HUES48 (cell line): ENCODE measurements at regions not wholly inside any gene's neighbourhood (a gene's known extent, or its start where the extent isn't known, plus 50 kb on each side); places are given as distances from the start of the nearest gene placed in this dataset.

ENCODE experiments used
- H3K27ac ChIP-seq: one replicate; pipeline ENCODE4 v1.7.0; 2013; ENCODE audit warnings: low read depth, low read length, inconsistent platforms
- H3K27me3 ChIP-seq: 2 replicates; pipeline ENCODE4 v1.6.1; 2013; ENCODE audit warnings: mild to moderate bottlenecking, low read length; ENCODE audit not compliant: control insufficient read depth, insufficient read depth
- H3K36me3 ChIP-seq: 2 replicates; pipeline ENCODE4 v1.6.1; 2013; ENCODE audit warnings: low read length; ENCODE audit not compliant: control insufficient read depth, insufficient read depth
- H3K4me1 ChIP-seq: 2 replicates; pipeline ENCODE4 v1.6.1; 2013; ENCODE audit warnings: mild to moderate bottlenecking, low read length; ENCODE audit not compliant: control insufficient read depth, insufficient read depth
- H3K4me3 ChIP-seq: 2 replicates; pipeline ENCODE4 v1.5.1; 2013; ENCODE audit warnings: mild to moderate bottlenecking, low read depth, low read length
- H3K9ac ChIP-seq: 2 replicates; pipeline ENCODE4 v1.6.1; 2013; ENCODE audit warnings: mild to moderate bottlenecking, low read depth, low read length, moderate library complexity
- H3K9me3 ChIP-seq: 2 replicates; pipeline ENCODE4 v1.6.1; 2013; ENCODE audit warnings: low read length; ENCODE audit not compliant: control insufficient read depth, insufficient read depth

DNA sequence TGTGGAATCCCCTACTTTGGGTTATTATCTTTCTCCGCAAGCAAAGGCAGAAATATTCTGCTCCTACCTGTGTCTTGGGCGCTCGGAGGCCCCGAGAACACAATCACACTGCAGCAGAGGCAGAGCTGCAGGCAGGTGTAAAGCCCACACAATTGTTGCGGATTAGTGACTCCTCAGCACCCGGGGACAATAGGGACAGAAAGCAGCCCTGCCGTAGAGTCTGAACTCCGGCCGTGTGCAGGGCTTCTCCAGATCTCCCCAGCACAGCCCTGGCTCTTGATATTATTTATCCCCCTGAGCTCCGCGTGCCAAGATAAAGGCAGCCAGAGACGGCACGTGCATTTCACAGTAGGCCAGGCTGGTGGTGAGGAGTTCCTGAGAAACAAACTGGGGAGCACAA is 229.2 kb downstream of the EN1 start:
- no peaks in the 10 kb centered on the region for H3K36me3 ChIP-seq
- no peaks in the 10 kb centered on the region for H3K9me3 ChIP-seq
- no peaks in the 10 kb centered on the region for H3K27me3 ChIP-seq
- H3K4me1 ChIP-seq: peaks cover 9% of the 10 kb centered on the region; the same call in 1 of the 2 replicates
- no peak overlapping the region for H3K9ac ChIP-seq
- no peak overlapping the region for H3K27ac ChIP-seq
- H3K4me3 ChIP-seq: no peak overlapping the region

DNA sequence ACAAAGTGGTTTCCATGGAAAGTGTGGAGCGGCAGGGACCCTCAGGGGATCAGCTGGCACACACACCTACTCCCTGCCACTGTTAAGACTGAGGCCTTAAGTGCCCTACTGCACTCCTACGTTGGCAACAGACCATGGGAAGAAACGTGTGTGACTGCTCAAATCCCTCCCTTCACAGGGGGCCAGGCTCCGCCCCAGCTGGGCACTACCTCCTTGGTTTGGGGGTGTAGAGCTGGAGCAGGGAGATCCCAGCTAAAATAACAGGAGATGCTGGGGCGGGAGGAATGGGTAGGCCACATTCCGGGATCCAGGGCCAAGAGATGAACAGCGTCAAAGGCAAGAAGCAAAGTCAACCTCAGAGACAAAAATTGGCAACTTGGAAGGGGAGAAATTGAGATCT is 231.0 kb downstream of the EN1 start:
- Histone ChIP-seq H3K4me1 (peaks cover 9% of the 10 kb centered on the region; the same call in 1 of the 2 replicates), H3K27ac (no peak overlapping the region), H3K4me3 (no peak overlapping the region), H3K36me3 (no peaks in the 10 kb centered on the region), H3K9ac (no peak overlapping the region), H3K9me3 (no peaks in the 10 kb centered on the region), H3K27me3 (no peaks in the 10 kb centered on the region)

DNA sequence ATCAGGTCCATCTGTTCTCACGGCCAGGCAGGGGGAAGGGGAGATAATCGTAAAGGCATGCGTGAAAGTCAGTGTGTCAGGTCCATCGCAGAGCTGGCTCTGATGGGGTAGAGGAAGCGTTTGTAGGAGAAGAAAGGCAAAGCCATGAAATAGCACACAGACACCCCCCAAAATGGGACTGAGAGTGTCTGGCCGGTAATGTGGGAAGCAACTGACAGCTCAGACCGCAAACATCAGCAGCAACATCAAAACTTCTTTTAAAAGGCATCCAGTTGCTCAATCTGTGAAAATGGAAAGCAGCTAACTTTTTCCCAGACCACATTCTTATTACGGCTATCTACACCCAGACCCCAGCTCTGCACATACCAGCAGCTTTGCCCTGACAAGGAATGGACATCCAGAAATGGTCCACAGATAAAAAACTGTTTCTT is 232.6 kb downstream of the EN1 start:
- H3K27me3 ChIP-seq: no peaks in the 10 kb centered on the region
- peaks cover 9% of the 10 kb centered on the region; the same call in 1 of the 2 replicates for H3K4me1 ChIP-seq
- peak overlapping the region; percentile 14 for H3K27ac ChIP-seq
- no peak overlapping the region for H3K9ac ChIP-seq
- no peaks in the 10 kb centered on the region for H3K36me3 ChIP-seq
- H3K9me3 ChIP-seq: no peaks in the 10 kb centered on the region
- H3K4me3 ChIP-seq: no peak overlapping the region

DNA sequence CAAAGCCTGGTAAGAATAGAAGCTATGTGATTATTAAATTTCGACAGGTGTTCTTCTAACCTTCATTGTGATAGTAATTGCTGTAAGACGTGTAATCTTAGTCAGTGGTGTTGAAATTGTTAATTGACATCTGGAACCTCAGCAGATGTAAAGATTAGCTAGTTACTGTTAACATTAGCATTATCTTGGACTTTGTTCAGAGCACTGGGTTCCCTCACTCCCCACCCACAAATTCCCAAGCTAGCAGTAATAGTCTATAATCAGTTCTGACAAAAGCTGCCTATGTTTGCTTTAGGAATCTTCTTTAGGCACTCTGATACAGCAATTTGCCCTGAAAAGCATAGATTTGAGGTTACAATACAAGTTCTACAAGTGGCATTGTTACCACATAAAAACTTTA is 233.7 kb downstream of the EN1 start:
- H3K4me3 ChIP-seq: no peak overlapping the region
- no peaks in the 10 kb centered on the region for H3K9me3 ChIP-seq
- no peaks in the 10 kb centered on the region for H3K36me3 ChIP-seq
- no peak overlapping the region for H3K27ac ChIP-seq
- peaks cover 9% of the 10 kb centered on the region; the same call in 1 of the 2 replicates for H3K4me1 ChIP-seq
- no peak overlapping the region for H3K9ac ChIP-seq
- H3K27me3 ChIP-seq: no peaks in the 10 kb centered on the region

DNA sequence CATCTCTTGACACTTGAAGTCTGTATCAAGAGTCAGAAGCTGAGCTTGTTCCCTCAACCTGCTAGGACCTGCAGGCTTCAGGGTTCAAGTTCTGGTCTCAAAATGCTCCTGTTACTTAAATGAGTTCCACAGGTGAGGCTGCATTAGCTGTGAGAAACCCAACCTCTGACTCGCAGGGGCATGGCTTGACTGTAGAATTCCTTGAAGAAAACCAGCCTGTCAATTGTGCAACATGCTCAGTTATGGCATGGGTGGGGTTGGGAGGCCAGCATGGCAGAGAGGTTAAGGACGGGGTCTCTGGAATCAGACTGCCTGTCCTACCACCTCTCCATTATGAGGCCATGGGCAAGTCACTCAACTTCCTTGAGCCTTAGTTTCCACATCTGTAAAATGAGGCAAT is 235.8 kb downstream of the EN1 start:
- Histone ChIP-seq H3K27me3 (no peaks in the 10 kb centered on the region), H3K9ac (no peak overlapping the region), H3K9me3 (no peaks in the 10 kb centered on the region), H3K27ac (no peak overlapping the region), H3K4me3 (no peak overlapping the region), H3K36me3 (no peaks in the 10 kb centered on the region), H3K4me1 (peaks cover 9% of the 10 kb centered on the region; the same call in 1 of the 2 replicates)

DNA sequence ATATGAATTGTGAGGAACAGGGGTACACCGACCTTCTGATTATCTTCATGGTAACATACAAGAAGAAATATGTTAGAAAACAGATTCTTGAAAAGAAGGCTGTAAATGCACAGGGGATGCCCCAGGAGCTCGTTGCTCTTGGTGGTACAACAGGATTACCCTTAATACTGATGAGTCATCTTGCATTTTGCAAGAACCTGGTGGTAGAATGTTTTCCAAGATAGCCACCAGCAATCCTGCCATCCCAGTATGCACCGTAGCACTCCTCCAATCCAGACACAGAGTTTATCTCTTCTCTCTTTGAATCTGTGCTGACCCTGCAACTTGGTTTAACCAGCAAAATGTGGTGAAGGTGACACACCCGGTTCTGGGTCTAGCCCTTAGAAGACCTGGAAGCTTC is 238.3 kb downstream of the EN1 start:
- Histone ChIP-seq H3K9me3 (no peaks in the 10 kb centered on the region), H3K4me1 (0 out of 2 replicates have a peak, but pooled peaks cover 2% of the 10 kb centered on the region), H3K27ac (no peak overlapping the region), H3K27me3 (no peaks in the 10 kb centered on the region), H3K4me3 (no peak overlapping the region), H3K9ac (no peak overlapping the region), H3K36me3 (no peaks in the 10 kb centered on the region)

DNA sequence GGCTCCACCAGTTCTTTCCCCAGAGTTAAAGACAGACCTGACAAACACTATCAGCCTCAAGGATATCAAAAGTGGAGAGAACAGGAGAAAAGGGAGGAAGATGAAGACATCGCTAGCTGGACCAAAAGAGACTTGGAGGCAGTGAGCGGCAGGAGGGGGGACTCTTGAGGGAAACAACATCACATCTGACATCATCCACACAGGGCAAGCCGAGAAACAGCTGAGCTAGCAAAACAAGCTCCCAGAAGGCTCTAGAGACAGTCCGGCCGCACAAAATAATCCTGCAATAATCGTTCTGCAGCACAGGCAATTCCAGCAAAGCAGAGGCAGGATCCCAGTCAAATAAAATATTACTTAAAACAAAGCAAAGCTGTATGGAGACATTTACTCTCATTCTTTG is 239.8 kb downstream of the EN1 start:
- Histone ChIP-seq H3K27me3 (no peaks in the 10 kb centered on the region), H3K4me3 (no peak overlapping the region), H3K9me3 (no peaks in the 10 kb centered on the region), H3K36me3 (no peaks in the 10 kb centered on the region), H3K4me1 (no peaks in the 10 kb centered on the region), H3K27ac (no peak overlapping the region), H3K9ac (no peak overlapping the region)

DNA sequence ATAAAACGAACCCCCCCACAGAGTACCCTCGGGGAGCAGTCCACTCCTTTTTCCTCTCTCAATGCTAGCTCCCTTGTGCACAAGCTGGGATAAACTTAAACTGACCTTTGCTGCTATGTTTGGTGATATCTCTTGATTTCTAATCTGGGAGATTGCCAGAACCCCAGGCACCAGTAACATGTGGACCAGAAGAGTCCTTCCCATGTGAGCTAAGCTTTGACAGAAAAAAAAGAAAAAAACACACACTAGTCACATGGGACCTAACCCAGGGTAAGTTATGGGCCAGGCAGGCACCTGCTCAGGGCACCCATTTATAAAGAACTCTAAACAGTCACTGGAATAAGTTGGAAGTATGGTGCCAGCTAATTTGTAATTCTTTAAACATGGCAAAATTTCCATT is 242.6 kb downstream of the EN1 start:
- Histone ChIP-seq H3K27ac (peak overlapping the region; percentile 21), H3K9me3 (peaks cover 4% of the 10 kb centered on the region; the same call in 1 of the 2 replicates), H3K36me3 (no peaks in the 10 kb centered on the region), H3K4me1 (no peaks in the 10 kb centered on the region), H3K4me3 (no peak overlapping the region), H3K9ac (no peak overlapping the region), H3K27me3 (no peaks in the 10 kb centered on the region)

DNA sequence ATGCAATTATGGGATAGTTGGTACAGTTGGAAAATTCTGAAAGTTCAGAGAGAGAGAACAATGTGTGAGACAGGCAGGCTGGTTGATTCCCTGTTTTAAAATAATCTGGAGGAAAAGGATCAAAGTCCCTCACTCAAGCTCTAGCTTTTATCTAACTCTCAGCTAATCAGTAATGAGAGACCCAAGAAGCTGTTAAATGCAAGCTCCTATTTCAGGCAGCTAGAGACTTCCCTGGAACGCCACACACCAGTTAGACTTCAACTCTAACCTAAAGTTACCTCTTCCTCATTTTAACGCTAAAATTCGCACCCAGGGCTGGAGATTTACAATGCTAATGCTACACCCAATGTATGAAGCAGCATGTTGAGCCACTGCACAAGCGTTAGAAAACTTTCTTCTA is 243.1 kb downstream of the EN1 start:
- H3K36me3 ChIP-seq: no peaks in the 10 kb centered on the region
- no peaks in the 10 kb centered on the region for H3K4me1 ChIP-seq
- no peaks in the 10 kb centered on the region for H3K27me3 ChIP-seq
- no peak overlapping the region for H3K4me3 ChIP-seq
- H3K27ac ChIP-seq: peak overlapping the region; percentile 21
- H3K9me3 ChIP-seq: peaks cover 4% of the 10 kb centered on the region; the same call in 1 of the 2 replicates
- no peak overlapping the region for H3K9ac ChIP-seq

DNA sequence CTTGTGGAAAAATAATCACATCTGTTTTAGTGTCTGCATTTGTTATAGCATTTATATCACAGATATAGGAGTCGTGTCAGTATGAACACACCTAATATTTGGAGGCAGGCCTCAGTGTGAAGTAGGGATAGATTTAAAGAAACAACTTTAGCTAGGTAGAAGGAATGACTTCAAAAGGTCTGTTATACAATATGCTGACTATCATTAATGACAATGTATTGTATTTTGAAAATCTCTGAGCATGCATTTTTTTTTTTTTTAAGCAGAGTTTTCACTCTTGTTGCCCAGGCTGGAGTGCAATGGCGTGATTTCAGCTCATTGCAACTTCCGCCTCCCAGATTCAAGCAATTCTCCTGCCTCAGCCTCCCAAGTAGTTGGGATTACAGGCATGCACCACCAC is 248.3 kb downstream of the EN1 start:
- Histone ChIP-seq H3K9ac (no peak overlapping the region), H3K4me1 (no peaks in the 10 kb centered on the region), H3K36me3 (no peaks in the 10 kb centered on the region), H3K4me3 (no peak overlapping the region), H3K9me3 (peaks cover 20% of the 10 kb centered on the region), H3K27me3 (no peaks in the 10 kb centered on the region), H3K27ac (no peak overlapping the region)

DNA sequence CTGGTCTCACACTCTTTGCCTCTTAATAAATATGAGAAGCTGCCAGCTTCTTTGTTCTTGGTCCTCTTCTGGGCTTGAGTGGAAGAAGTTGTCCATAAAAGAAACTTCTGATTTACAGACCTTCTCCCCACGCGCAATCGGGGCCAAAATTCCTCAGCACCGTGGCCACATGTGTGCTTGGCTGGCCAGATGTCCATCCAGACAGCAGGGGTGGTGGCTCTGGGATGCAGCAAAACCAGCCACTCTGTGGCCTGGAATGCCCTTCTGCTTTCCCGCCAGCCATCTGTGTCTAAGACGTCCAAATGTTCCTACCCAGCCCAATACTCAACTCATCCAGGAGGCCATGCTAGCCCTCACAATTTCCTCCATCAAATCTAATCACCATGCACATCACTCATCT is 250.8 kb downstream of the EN1 start:
- H3K27ac ChIP-seq: no peak overlapping the region
- no peaks in the 10 kb centered on the region for H3K27me3 ChIP-seq
- H3K4me3 ChIP-seq: no peak overlapping the region
- no peaks in the 10 kb centered on the region for H3K4me1 ChIP-seq
- no peaks in the 10 kb centered on the region for H3K36me3 ChIP-seq
- no peak overlapping the region for H3K9ac ChIP-seq
- peaks cover 20% of the 10 kb centered on the region for H3K9me3 ChIP-seq

DNA sequence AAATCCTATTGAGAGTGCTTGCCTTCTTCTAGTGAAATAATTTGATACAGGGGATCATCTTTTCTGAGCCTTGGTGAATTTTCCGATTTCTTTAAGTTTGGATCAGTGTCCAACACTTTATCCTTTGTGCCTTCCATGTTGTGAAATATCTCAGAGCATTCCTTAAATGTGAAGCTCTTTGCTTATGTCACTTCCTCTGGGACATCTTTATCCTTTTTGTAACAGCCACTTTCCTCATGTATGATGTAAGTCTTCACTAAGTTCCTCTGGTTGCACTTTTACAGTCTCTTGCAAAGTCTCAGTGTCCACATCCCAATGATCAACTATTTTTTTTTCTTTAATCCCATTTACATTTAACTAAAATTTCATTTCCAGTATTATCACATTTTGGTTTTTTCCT is 254.2 kb downstream of the EN1 start:
- no peak overlapping the region for H3K27ac ChIP-seq
- peaks cover 8% of the 10 kb centered on the region; the same call in 1 of the 2 replicates for H3K4me1 ChIP-seq
- H3K4me3 ChIP-seq: no peak overlapping the region
- H3K27me3 ChIP-seq: no peaks in the 10 kb centered on the region
- H3K36me3 ChIP-seq: no peaks in the 10 kb centered on the region
- H3K9ac ChIP-seq: no peak overlapping the region
- peaks cover 7% of the 10 kb centered on the region; the same call in 1 of the 2 replicates for H3K9me3 ChIP-seq
